ENCODE measurements at regions not wholly inside any gene's neighbourhood (a gene's known extent, or its start where the extent isn't known, plus 50 kb on each side); places are given as distances from the start of the nearest gene placed in this dataset.
A peak's percentile ranks its signal among the peaks of the same experiment; 100 is the strongest.

- Histone ChIP-seq H3K4me2 (ENCODE audit: low read length) (peak overlapping the region; percentile 74), H3K4me1 (ENCODE audit: insufficient read depth, low read length, poor library complexity, severe bottlenecking) (peaks cover 53% of the 10 kb centered on the region), H3K27ac (ENCODE audit: low read depth, low read length, poor library complexity, severe bottlenecking) (peak overlapping the region; percentile 81), H2AFZ (ENCODE audit: low read length) (peak overlapping the region; percentile 18; the same call in 1 of the 2 replicates), H3K36me3 (ENCODE audit: insufficient read depth, low read length) (no peaks in the 10 kb centered on the region), H4K20me1 (ENCODE audit: insufficient read depth, low read length) (no peaks in the 10 kb centered on the region), H3K79me2 (ENCODE audit: insufficient read depth, low read depth, low read length) (no peaks in the 10 kb centered on the region), H3K9me3 (ENCODE audit: low read length) (no peaks in the 10 kb centered on the region), H3K4me3 (ENCODE audit: low read depth, low read length, poor library complexity, severe bottlenecking) (peak overlapping the region; percentile 33), H3K9me2 (ENCODE audit: insufficient read depth, low read length) (no peaks in the 10 kb centered on the region)
- ChIA-PET CTCF (ENCODE audit: unreplicated experiment) (no interaction called here), POLR2A (interaction anchor here (0.8 kb wide), 1 partner anchor 10 kb away, joined by 6 read pairs; no protein-coding TSS in a partner anchor)
- no peak for DNase-seq (ENCODE audit: low spot score)
- intact Hi-C loops (cut with micrococcal nuclease; ENCODE audit: unreplicated experiment) = loop anchor here (1.0 to 5.0 kb wide), 2 partner anchors 62 to 220 kb away; no protein-coding TSS in a partner anchor
- BruUV-seq (replicated peaks) = no TSS peak
- TF ChIP-seq CTCF (conservative IDR thresholded peaks at IDR 0.05; ENCODE audit: low read length) (0 out of 2 replicates have a peak, but pooled peaks have one; percentile 11), EZH2phosphoT487 (IDR thresholded peaks at IDR 0.05; ENCODE audit: borderline replicate concordance, low read depth, low read length) (no peak)
These were observed 221.1 kb upstream of the TLE3 start for GRCh38 chr15:70318594-70319465.

- no peak for DNase-seq (ENCODE audit: low spot score)
- Histone ChIP-seq H3K36me3 (ENCODE audit: insufficient read depth, low read length) (no peaks in the 10 kb centered on the region), H3K27ac (ENCODE audit: low read depth, low read length, poor library complexity, severe bottlenecking) (no peak overlapping the region), H4K20me1 (ENCODE audit: insufficient read depth, low read length) (no peaks in the 10 kb centered on the region), H3K4me3 (ENCODE audit: low read depth, low read length, poor library complexity, severe bottlenecking) (no peak overlapping the region), H3K9me2 (ENCODE audit: insufficient read depth, low read length) (no peaks in the 10 kb centered on the region), H3K4me1 (ENCODE audit: insufficient read depth, low read length, poor library complexity, severe bottlenecking) (peaks cover 42% of the 10 kb centered on the region), H2AFZ (ENCODE audit: low read length) (no peak overlapping the region), H3K9me3 (ENCODE audit: low read length) (no peaks in the 10 kb centered on the region), H3K79me2 (ENCODE audit: insufficient read depth, low read depth, low read length) (no peaks in the 10 kb centered on the region), H3K4me2 (ENCODE audit: low read length) (no peak overlapping the region)
- ChIA-PET POLR2A (interaction anchor here (0.6 kb wide), 1 partner anchor 769 kb away, joined by 6 read pairs; no protein-coding TSS in a partner anchor), CTCF (ENCODE audit: unreplicated experiment) (no interaction called here)
- intact Hi-C loops (cut with micrococcal nuclease; ENCODE audit: unreplicated experiment) = loop anchor here (5.0 kb wide), 1 partner anchor 59 kb away; no protein-coding TSS in a partner anchor
- no TSS peak for BruUV-seq (replicated peaks)
- TF ChIP-seq CTCF (conservative IDR thresholded peaks at IDR 0.05; ENCODE audit: low read length) (no peak), EZH2phosphoT487 (IDR thresholded peaks at IDR 0.05; ENCODE audit: borderline replicate concordance, low read depth, low read length) (no peak)
These were observed 218.4 kb upstream of the TLE3 start for GRCh38 chr15:70316059-70316600.

Measured in OCI-LY7 (cell line).